H54 (cell line): ENCODE measurements at regions not wholly inside any gene's neighbourhood (a gene's known extent, or its start where the extent isn't known, plus 50 kb on each side); places are given as distances from the start of the nearest gene placed in this dataset.
"Not testable (repeated sequence)": the region's sequence is repeated elsewhere in the genome, so short reads cannot be mapped to it uniquely, and the experiment has no call there.

Experiments
- DNase-seq: peaks from one replicate; pipeline ENCODE4 v3.0.0; 2011; ENCODE audit warnings: low spot score, mixed read lengths; ENCODE audit not compliant: insufficient read length
- FAIRE-seq: peaks from 3 replicates; lab custom pipeline; 2011; peaks lifted over from hg19 to GRCh38; lab: Jason Lieb, UNC
- POLR2A ChIP-seq: IDR thresholded peaks from 2 replicates; pipeline ENCODE4 v1.6.1; 2011; ENCODE audit warnings: low read depth, mild to moderate bottlenecking, low read length

- FAIRE-seq (no peak), DNase-seq (no peak)
- TF ChIP-seq POLR2A = no peak
Measured at GRCh38 chr4:12672303-12672702, 811.8 kb downstream of the RAB28 start.

DNA sequence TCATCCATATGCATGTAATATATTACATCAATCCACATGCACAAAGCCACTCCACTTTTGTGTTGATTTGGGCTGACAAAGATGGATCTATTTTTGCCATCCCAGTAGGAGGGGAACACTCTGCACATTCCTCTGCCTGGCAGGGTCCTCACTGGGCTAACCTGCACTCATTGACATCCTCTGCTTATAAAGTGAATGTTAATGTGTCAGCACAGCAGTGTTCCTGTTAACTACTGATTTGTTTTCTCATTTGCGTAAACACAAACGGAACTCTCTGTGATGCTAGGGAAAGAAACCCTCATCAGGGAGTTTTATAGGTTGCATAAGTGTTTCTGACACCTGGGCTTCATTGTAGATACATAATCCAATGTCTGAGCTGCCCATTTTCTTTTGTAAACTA, 826.0 kb downstream of the RAB28 start:
- no peak for DNase-seq
- no peak for TF ChIP-seq POLR2A
- no peak for FAIRE-seq

GRCh38 chr4:12651876-12652275, 832.3 kb downstream of the RAB28 start:
- no peak for TF ChIP-seq POLR2A
- FAIRE-seq (no peak), DNase-seq (no peak)

- no peak for DNase-seq
- no peak for TF ChIP-seq POLR2A
- no peak for FAIRE-seq
Measured at GRCh38 chr4:12645732-12646131, 838.4 kb downstream of the RAB28 start.

DNA sequence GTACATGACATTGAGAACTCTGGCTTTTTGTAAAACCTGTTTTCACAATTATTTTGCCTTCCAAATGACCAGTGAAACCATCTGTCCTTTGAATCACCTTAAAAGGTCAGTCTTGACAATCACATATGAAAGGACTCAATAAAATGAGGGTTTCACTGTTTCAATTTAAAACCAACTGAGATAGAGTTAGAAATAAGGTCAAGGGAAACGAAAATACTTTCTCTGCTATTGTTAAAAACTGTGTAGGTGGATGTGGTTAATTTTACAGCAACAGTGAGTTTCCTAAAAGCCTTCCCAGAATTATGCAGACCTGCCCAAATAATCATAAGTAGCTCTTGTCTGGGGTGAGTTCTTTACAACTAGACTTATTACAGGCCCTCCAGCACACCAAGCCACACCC, 839.9 kb downstream of the RAB28 start:
- FAIRE-seq (no peak), DNase-seq (no peak)
- TF ChIP-seq POLR2A = no peak

- no peak for TF ChIP-seq POLR2A
Measured at GRCh38 chr4:12636191-12636590, 847.9 kb downstream of the RAB28 start.

DNA sequence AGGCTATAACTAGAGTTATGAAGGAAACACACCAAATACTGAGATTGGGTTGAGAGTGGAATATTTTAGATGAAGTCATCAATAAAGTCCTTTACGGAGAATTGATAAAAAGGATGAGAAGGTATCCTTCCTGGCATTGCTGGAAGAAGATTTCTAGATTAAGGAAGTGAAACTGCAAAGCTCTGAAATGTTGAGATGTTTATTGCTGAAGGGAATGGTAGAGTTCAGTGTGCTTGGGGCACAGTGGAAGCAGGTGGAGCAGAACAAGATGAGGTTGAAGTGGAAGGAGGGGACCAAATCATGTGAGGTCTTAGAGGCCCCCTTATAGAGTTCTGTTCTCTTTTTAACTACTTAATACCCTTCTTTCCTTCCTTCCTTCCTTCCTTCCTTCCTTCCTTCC, 848.5 kb downstream of the RAB28 start:
- FAIRE-seq = no peak
- TF ChIP-seq POLR2A = no peak

More at GRCh38 chr4:12636191-12636590, 847.9 kb downstream of the RAB28 start:
- no peak for FAIRE-seq
- no peak for DNase-seq

GRCh38 chr4:12633053-12633651, 851.0 kb downstream of the RAB28 start:
- FAIRE-seq = no peak
- TF ChIP-seq POLR2A = no peak
- peak; percentile 1 for DNase-seq

More for the DNA sequence above, 848.5 kb downstream of the RAB28 start:
- no peak for DNase-seq

GRCh38 chr4:12615822-12616221, 868.3 kb downstream of the RAB28 start:
- TF ChIP-seq POLR2A = no peak
- no peak for FAIRE-seq
- no peak for DNase-seq

GRCh38 chr4:12612876-12613275, 871.3 kb downstream of the RAB28 start:
- DNase-seq = no peak
- TF ChIP-seq POLR2A = no peak
- no peak for FAIRE-seq

GRCh38 chr4:12609212-12609875, 874.8 kb downstream of the RAB28 start:
- not testable (repeated sequence) for DNase-seq, FAIRE-seq

DNA sequence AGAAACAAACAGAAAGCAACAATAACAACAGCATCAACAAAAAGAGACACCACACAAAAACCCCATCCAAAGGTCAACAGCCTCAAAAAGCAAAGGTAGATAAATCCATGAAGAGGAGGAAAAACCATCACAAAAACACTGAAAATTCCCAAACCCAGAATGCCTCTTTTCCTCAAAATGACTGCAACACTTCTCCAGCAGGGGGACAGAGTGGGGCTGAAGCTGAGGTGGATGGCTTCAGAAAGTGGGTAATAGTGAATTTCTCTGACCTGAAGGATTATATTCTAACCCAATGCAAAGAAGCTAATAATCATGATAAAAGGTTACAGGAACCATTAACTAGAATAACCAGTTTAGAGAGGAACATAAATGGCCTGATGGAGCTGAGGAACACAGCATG, 888.2 kb downstream of the RAB28 start:
- FAIRE-seq (no peak), DNase-seq (no peak)
- TF ChIP-seq POLR2A = no peak

DNA sequence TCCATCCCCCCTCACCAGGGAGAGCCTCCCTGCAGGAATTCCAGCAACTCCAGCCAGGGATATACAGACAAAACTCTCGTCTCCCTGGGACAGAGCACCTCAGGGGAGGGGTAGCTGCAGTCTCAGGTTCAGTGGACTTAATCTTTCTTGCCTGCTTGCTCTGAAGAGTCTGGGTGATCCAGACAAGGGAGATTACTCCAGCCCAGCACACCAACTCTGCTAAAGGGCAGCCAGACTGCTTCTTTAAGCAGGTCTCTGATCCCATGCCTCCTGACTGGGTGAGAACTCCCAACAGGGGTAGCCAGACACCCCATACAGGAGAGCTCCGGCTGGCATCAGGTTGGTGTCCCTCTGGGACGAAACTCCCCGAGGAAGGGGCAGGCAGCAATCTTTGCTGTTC, 888.7 kb downstream of the RAB28 start:
- DNase-seq (no peak), FAIRE-seq (no peak)
- no peak for TF ChIP-seq POLR2A

- FAIRE-seq (no peak), DNase-seq (no peak)
- TF ChIP-seq POLR2A = no peak
Measured at GRCh38 chr4:12588582-12588981, 895.6 kb downstream of the RAB28 start.
